ENCODE measurements at regions not wholly inside any gene's neighbourhood (a gene's known extent, or its start where the extent isn't known, plus 50 kb on each side); places are given as distances from the start of the nearest gene placed in this dataset.
"Not testable (repeated sequence)": the region's sequence is repeated elsewhere in the genome, so short reads cannot be mapped to it uniquely, and the experiment has no call there.

GRCh38 chr1:93757256-93758036 is 75.8 kb upstream of the BCAR3 start:
- Histone ChIP-seq H3K9me2 (replicated peaks; ENCODE audit: control insufficient read depth, low read length) (no peaks in the 10 kb centered on the region), H3K27me3 (ENCODE audit: control insufficient read depth, low read length) (no peaks in the 10 kb centered on the region), H3F3A (ENCODE audit: control insufficient read depth, insufficient read depth) (no peaks in the 10 kb centered on the region), H3K36me3 (ENCODE audit: control insufficient read depth, low read length) (no peaks in the 10 kb centered on the region), H3K9me3 (ENCODE audit: control insufficient read depth, insufficient read depth, low read length) (no peaks in the 10 kb centered on the region), H3K4me3 (ENCODE audit: low read length) (no peak overlapping the region), H3K79me2 (ENCODE audit: control insufficient read depth, low read length) (no peaks in the 10 kb centered on the region), H3K4me2 (ENCODE audit: low read length) (no peak overlapping the region), H3K4me1 (ENCODE audit: control insufficient read depth, low read length) (no peaks in the 10 kb centered on the region), H3K27ac (ENCODE audit: low read depth, low read length) (no peak overlapping the region), H4K20me1 (ENCODE audit: control insufficient read depth, insufficient read depth, low read depth, low read length) (no peaks in the 10 kb centered on the region)
- TF ChIP-seq EZH2phosphoT487 (IDR thresholded peaks at IDR 0.05; ENCODE audit: borderline replicate concordance, low read length): no peak
- TF ChIP-seq CTCF (IDR thresholded peaks at IDR 0.05; ENCODE audit: low read depth, low read length, poor library complexity, severe bottlenecking): no peak

- no peaks in the 10 kb centered on the region for H3K36me3 ChIP-seq (ENCODE audit: control insufficient read depth, low read length)
- no peak overlapping the region for H3K4me2 ChIP-seq (ENCODE audit: low read length)
- no peaks in the 10 kb centered on the region for H3K9me2 ChIP-seq (replicated peaks; ENCODE audit: control insufficient read depth, low read length)
- no peaks in the 10 kb centered on the region for H3K27me3 ChIP-seq (ENCODE audit: control insufficient read depth, low read length)
- H3F3A ChIP-seq (ENCODE audit: control insufficient read depth, insufficient read depth): no peaks in the 10 kb centered on the region
- H3K4me1 ChIP-seq (ENCODE audit: control insufficient read depth, low read length): peaks cover 3% of the 10 kb centered on the region
- TF ChIP-seq CTCF (IDR thresholded peaks at IDR 0.05; ENCODE audit: low read depth, low read length, poor library complexity, severe bottlenecking): no peak
- no peak for TF ChIP-seq EZH2phosphoT487 (IDR thresholded peaks at IDR 0.05; ENCODE audit: borderline replicate concordance, low read length)
- no peaks in the 10 kb centered on the region for H4K20me1 ChIP-seq (ENCODE audit: control insufficient read depth, insufficient read depth, low read depth, low read length)
- H3K79me2 ChIP-seq (ENCODE audit: control insufficient read depth, low read length): no peaks in the 10 kb centered on the region
- no peak overlapping the region for H3K27ac ChIP-seq (ENCODE audit: low read depth, low read length)
- H3K4me3 ChIP-seq (ENCODE audit: low read length): no peak overlapping the region
- no peaks in the 10 kb centered on the region for H3K9me3 ChIP-seq (ENCODE audit: control insufficient read depth, insufficient read depth, low read length)
These were observed 75.0 kb upstream of the BCAR3 start for GRCh38 chr1:93756657-93757056.

- H3K4me3 ChIP-seq (ENCODE audit: low read length); H3K9me3 ChIP-seq (ENCODE audit: control insufficient read depth, insufficient read depth, low read length); H3K27ac ChIP-seq (ENCODE audit: low read depth, low read length); H3F3A ChIP-seq (ENCODE audit: control insufficient read depth, insufficient read depth); H3K79me2 ChIP-seq (ENCODE audit: control insufficient read depth, low read length); H3K36me3 ChIP-seq (ENCODE audit: control insufficient read depth, low read length); H3K4me2 ChIP-seq (ENCODE audit: low read length); H3K9me2 ChIP-seq (replicated peaks; ENCODE audit: control insufficient read depth, low read length); H4K20me1 ChIP-seq (ENCODE audit: control insufficient read depth, insufficient read depth, low read depth, low read length); H3K27me3 ChIP-seq (ENCODE audit: control insufficient read depth, low read length): not testable (repeated sequence)
- H3K4me1 ChIP-seq (ENCODE audit: control insufficient read depth, low read length): peaks cover 16% of the 10 kb centered on the region
These were observed 73.6 kb upstream of the BCAR3 start for GRCh38 chr1:93755251-93755715.
